IMR-90 (cell line): ENCODE measurements at regions not wholly inside any gene's neighbourhood (a gene's known extent, or its start where the extent isn't known, plus 50 kb on each side); places are given as distances from the start of the nearest gene placed in this dataset.

Experiments used
- ATAC-seq: fragments of 200-7000 bp; cut with Tn5 transposase; 2 replicates; pipeline ENCODE4 v1.9.1; 2020; ENCODE audit warnings: low read depth, mild to moderate bottlenecking, moderate library complexity
- BruUV-seq: library from RNA; stranded (reverse); fragments of 400-500 nt; replicated peaks from 2 replicates; lab custom pipeline; 2021; lab: Mats Ljungman, UMichigan
- CTCF ChIA-PET: fragments of 300-600 bp; formaldehyde crosslinking; extraction: SDS; loops from one replicate; lab custom pipeline; 2021; ENCODE audit warnings: antibody characterized with exemption; lab: Yijun Ruan, JAX
- POLR2A ChIA-PET: fragments of 300-600 bp; sonication (Branson Sonifier 250); formaldehyde crosslinking; loops from one replicate; lab custom pipeline; 2022; ENCODE audit warnings: antibody characterized with exemption; ENCODE audit not compliant: unreplicated experiment; lab: Charles Lee
- DNase-seq: peaks from one replicate; pipeline ENCODE4 v3.0.0; 2013
- H2AFZ ChIP-seq: replicated peaks from 2 replicates; pipeline ENCODE3; 2013; ENCODE audit warnings: low read length, mild to moderate bottlenecking; ENCODE audit not compliant: poor library complexity
- H2AK5ac ChIP-seq: 2 replicates; pipeline ENCODE4 v1.6.1; 2013; ENCODE audit warnings: low read depth, low read length, inconsistent platforms
- H2AK9ac ChIP-seq: replicated peaks from 2 replicates; pipeline ENCODE3; 2013; ENCODE audit warnings: mild to moderate bottlenecking, low read depth, low read length, moderate library complexity; ENCODE audit not compliant: poor library complexity
- H2BK120ac ChIP-seq: 2 replicates; pipeline ENCODE4 v1.6.1; 2013; ENCODE audit warnings: low read depth, low read length, inconsistent platforms
- H2BK15ac ChIP-seq: 3 replicates; pipeline ENCODE4 v1.6.1; 2013; ENCODE audit warnings: low read depth, low read length, inconsistent platforms
- H2BK20ac ChIP-seq: 2 replicates; pipeline ENCODE4 v1.6.1; 2013; ENCODE audit warnings: low read depth, mild to moderate bottlenecking, inconsistent platforms, low read length, moderate library complexity
- H2BK5ac ChIP-seq: 2 replicates; pipeline ENCODE4 v1.6.1; 2013; ENCODE audit warnings: mild to moderate bottlenecking, low read depth, low read length, inconsistent platforms; ENCODE audit not compliant: poor library complexity, severe bottlenecking
- H3K14ac ChIP-seq: replicated peaks from 2 replicates; pipeline ENCODE4 v1.6.1; 2013; ENCODE audit warnings: low read depth, low read length, inconsistent platforms
- H3K18ac ChIP-seq: 2 replicates; pipeline ENCODE4 v1.6.1; 2013; ENCODE audit warnings: low read depth, low read length, control low read depth
- H3K23ac ChIP-seq: 2 replicates; pipeline ENCODE4 v1.6.1; 2013; ENCODE audit warnings: low read depth, low read length, inconsistent platforms
- H3K27ac ChIP-seq: 2 replicates; pipeline ENCODE4 v1.5.1; 2013; ENCODE audit warnings: mild to moderate bottlenecking, control low read depth, low read length; ENCODE audit not compliant: insufficient read depth
- H3K27me3 ChIP-seq: 2 replicates; pipeline ENCODE4 v1.6.1; 2013; ENCODE audit warnings: low read length; ENCODE audit not compliant: control insufficient read depth, insufficient read depth
- H3K36me3 ChIP-seq: 2 replicates; pipeline ENCODE4 v1.6.1; 2013; ENCODE audit warnings: low read length, mixed read lengths; ENCODE audit not compliant: control insufficient read depth, insufficient read depth
- H3K4ac ChIP-seq: 2 replicates; pipeline ENCODE4 v1.6.1; 2013; ENCODE audit warnings: low read depth, low read length, inconsistent platforms
- H3K4me1 ChIP-seq: 2 replicates; pipeline ENCODE4 v1.6.1; 2013; ENCODE audit warnings: low read length, mixed read lengths; ENCODE audit not compliant: control insufficient read depth, insufficient read depth
- H3K4me2 ChIP-seq: 2 replicates; pipeline ENCODE4 v1.6.1; 2013; ENCODE audit warnings: low read depth, mild to moderate bottlenecking, control low read depth, low read length, moderate library complexity
- H3K4me3 ChIP-seq: 2 replicates; pipeline ENCODE4 v1.5.1; 2013; ENCODE audit warnings: low read depth, mild to moderate bottlenecking, control low read depth, low read length, moderate library complexity; ENCODE audit not compliant: insufficient read depth
- H3K56ac ChIP-seq: 2 replicates; pipeline ENCODE4 v1.6.1; 2013; ENCODE audit warnings: low read length, inconsistent platforms; ENCODE audit not compliant: insufficient read depth; ENCODE audit errors: extremely low read depth
- H3K79me1 ChIP-seq, 2 experiments: 2 replicates each; pipeline ENCODE4 v1.6.1; 2013; ENCODE audit warnings: low read length in 2 of 2, inconsistent platforms in 1 of 2, low read depth in 1 of 2
- H3K9ac ChIP-seq: 2 replicates; pipeline ENCODE4 v1.6.1; 2013; ENCODE audit warnings: low read depth, low read length, control low read depth
- H3K9me1 ChIP-seq: 2 replicates; pipeline ENCODE4 v1.6.1; 2013; ENCODE audit warnings: low read length, inconsistent platforms; ENCODE audit not compliant: insufficient read depth
- H3K9me3 ChIP-seq: 2 replicates; pipeline ENCODE4 v1.6.1; 2013; ENCODE audit warnings: low read length; ENCODE audit not compliant: control insufficient read depth, insufficient read depth
- H4K20me1 ChIP-seq: 2 replicates; pipeline ENCODE4 v1.6.1; 2013; ENCODE audit warnings: low read length, inconsistent platforms; ENCODE audit not compliant: insufficient read depth
- H4K5ac ChIP-seq: 2 replicates; pipeline ENCODE4 v1.6.1; 2013; ENCODE audit warnings: mild to moderate bottlenecking, low read depth, low read length, control low read depth
- H4K8ac ChIP-seq, 2 experiments: 2 replicates each; pipeline ENCODE4 v1.6.1; 2013; ENCODE audit warnings: low read depth in 2 of 2, low read length in 2 of 2, control low read depth in 1 of 2, inconsistent platforms in 1 of 2
- H4K91ac ChIP-seq: 2 replicates; pipeline ENCODE4 v1.6.1; 2013; ENCODE audit warnings: low read depth, low read length, inconsistent platforms; ENCODE audit not compliant: insufficient read depth
- CHD1 ChIP-seq: IDR thresholded peaks from 2 replicates; pipeline ENCODE4 v1.6.1; 2012; ENCODE audit warnings: low read depth, low read length, improper control_type of control experiment
- MAFK ChIP-seq: IDR thresholded peaks from 2 replicates; pipeline ENCODE4 v1.6.1; 2012; ENCODE audit warnings: low read depth, low read length, improper control_type of control experiment
- NFE2L2 ChIP-seq: fragments of 150-350 bp; IDR thresholded peaks from 2 replicates; pipeline ENCODE4 v1.6.1; 2016; ENCODE audit warnings: low read depth, mild to moderate bottlenecking, low read length
- RCOR1 ChIP-seq: IDR thresholded peaks from 2 replicates; pipeline ENCODE4 v1.6.1; 2012; ENCODE audit warnings: mild to moderate bottlenecking, low read length, improper control_type of control experiment; ENCODE audit not compliant: insufficient replicate concordance
- WGBS, 2 experiments: methylation state at CpG; one replicate each; pipeline versions ENCODE4 v1.1.5 to v1.1.7; 2013; ENCODE audit warnings: missing lambda C conversion rate in 2 of 2; ENCODE audit not compliant: insufficient read length in 1 of 2; ENCODE audit errors: extremely low coverage in 2 of 2; 5-methylcytosine and 5-hydroxymethylcytosine counted together
- dilution Hi-C: fragments of 300-500 bp; cut with HindIII; formaldehyde crosslinking; loops from one replicate; pipeline ENCODE4 v1.14.3; 2018; ENCODE audit warnings: low sequenced_read_pairs; ENCODE audit not compliant: unreplicated experiment
- in situ Hi-C: fragments of 300-500 bp; cut with MboI; formaldehyde crosslinking; loops from 3 replicates; pipeline ENCODE4 v1.14.3; 2019; ENCODE audit warnings: low sequenced_read_pairs, inconsistent platforms, mixed read lengths
- intact Hi-C: fragments of 100-400 bp; cut with micrococcal nuclease; formaldehyde crosslinking; loops from 2 replicates; pipeline ENCODE4 v1.10.0; 2022
- TF ChIP-seq, protein P1 (sequence below): fragments of 150-350 bp; IDR thresholded peaks from 2 replicates; pipeline ENCODE4 v1.6.1; 2017; ENCODE audit warnings: mild to moderate bottlenecking, antibody characterized with exemption, low read length, low read depth
- TF ChIP-seq, protein P2 (sequence below): conservative IDR thresholded peaks from 2 replicates; pipeline ENCODE4 v1.5.1; 2012; ENCODE audit warnings: mild to moderate bottlenecking, low read depth, low read length, improper control_type of control experiment

DNA sequence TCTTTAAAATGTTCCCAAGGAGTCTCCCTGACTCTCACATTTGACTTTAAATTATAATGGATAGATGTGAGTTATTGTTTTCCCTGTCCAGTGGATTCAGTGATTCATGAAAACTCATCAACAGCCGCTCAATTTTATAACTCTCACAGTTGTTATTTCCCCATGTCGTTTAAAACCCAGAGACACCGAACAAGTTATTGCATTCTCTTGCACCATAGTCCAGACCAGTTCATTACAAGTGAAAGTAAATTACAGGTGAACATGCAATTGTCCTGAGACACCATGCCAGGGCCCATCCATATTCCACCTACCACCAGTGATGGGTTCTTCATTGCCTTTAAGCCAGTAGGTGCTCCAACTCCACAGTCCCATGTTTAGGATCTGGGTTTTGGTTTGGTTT is 85.7 kb upstream of the CMKLR1 start:
- POLR2A ChIA-PET: no interaction called here
- intact Hi-C loops (no loop called here), dilution Hi-C loops (no loop called here), in situ Hi-C loops (no loop called here)
- Histone ChIP-seq H4K20me1 (no peaks in the 10 kb centered on the region), H3K23ac (no peak overlapping the region), H3K4me2 (no peak overlapping the region), H3K56ac (no peak overlapping the region), H3K14ac (no peak overlapping the region), H3K79me1 (no peaks in the 10 kb centered on the region), H3K9me1 (no peaks in the 10 kb centered on the region), H3K36me3 (no peaks in the 10 kb centered on the region), H2BK5ac (no peak overlapping the region), H3K4ac (no peak overlapping the region), H3K27me3 (no peaks in the 10 kb centered on the region), H2AK9ac (no peak overlapping the region), H3K18ac (no peak overlapping the region), H3K9ac (no peak overlapping the region), H4K8ac (no peak overlapping the region), H2BK120ac (no peak overlapping the region), H4K5ac (no peak overlapping the region), H4K91ac (no peak overlapping the region), H3K4me3 (no peak overlapping the region), H2AFZ (no peak overlapping the region), H3K9me3 (no peaks in the 10 kb centered on the region), H2AK5ac (no peak overlapping the region), H3K4me1 (no peaks in the 10 kb centered on the region), H3K27ac (no peak overlapping the region), H2BK15ac (no peak overlapping the region), H2BK20ac (no peak overlapping the region)
- no CpG with 5 or more reads among the region's 3 CpGs for WGBS, 2 experiments
- BruUV-seq: no TSS peak
- CTCF ChIA-PET: no interaction called here
- TF ChIP-seq NFE2L2: no peak
- no peak for TF ChIP-seq MAFK
- no peak for TF ChIP-seq CHD1
- no peak for TF ChIP-seq RCOR1
- TF ChIP-seq, protein P1, sequence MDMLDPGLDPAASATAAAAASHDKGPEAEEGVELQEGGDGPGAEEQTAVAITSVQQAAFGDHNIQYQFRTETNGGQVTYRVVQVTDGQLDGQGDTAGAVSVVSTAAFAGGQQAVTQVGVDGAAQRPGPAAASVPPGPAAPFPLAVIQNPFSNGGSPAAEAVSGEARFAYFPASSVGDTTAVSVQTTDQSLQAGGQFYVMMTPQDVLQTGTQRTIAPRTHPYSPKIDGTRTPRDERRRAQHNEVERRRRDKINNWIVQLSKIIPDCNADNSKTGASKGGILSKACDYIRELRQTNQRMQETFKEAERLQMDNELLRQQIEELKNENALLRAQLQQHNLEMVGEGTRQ: no peak
- TF ChIP-seq, protein P2, sequence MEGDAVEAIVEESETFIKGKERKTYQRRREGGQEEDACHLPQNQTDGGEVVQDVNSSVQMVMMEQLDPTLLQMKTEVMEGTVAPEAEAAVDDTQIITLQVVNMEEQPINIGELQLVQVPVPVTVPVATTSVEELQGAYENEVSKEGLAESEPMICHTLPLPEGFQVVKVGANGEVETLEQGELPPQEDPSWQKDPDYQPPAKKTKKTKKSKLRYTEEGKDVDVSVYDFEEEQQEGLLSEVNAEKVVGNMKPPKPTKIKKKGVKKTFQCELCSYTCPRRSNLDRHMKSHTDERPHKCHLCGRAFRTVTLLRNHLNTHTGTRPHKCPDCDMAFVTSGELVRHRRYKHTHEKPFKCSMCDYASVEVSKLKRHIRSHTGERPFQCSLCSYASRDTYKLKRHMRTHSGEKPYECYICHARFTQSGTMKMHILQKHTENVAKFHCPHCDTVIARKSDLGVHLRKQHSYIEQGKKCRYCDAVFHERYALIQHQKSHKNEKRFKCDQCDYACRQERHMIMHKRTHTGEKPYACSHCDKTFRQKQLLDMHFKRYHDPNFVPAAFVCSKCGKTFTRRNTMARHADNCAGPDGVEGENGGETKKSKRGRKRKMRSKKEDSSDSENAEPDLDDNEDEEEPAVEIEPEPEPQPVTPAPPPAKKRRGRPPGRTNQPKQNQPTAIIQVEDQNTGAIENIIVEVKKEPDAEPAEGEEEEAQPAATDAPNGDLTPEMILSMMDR: no peak
- DNase-seq (no peak), ATAC-seq (no peak)
